Ovary (tissue), 3 donors: ENCODE measurements at regions not wholly inside any gene's neighbourhood (a gene's known extent, or its start where the extent isn't known, plus 50 kb on each side); places are given as distances from the start of the nearest gene placed in this dataset.

Source experiments
- CTCF ChIP-seq, 3 donors: fragments of 450-650 bp in 2 of 3; fragments of 200-600 bp in 1 of 3; IDR thresholded peaks; one replicate each; pipeline versions ENCODE4 v1.5.1 to v1.8.0; 2016 to 2022; ENCODE audit warnings: antibody characterized with exemption in 3 of 3, mild to moderate bottlenecking in 1 of 3
- POLR2A ChIP-seq: fragments of 450-650 bp; IDR thresholded peaks from one replicate; pipeline ENCODE4 v1.6.1; 2017; ENCODE audit warnings: antibody characterized with exemption, mild to moderate bottlenecking, moderate library complexity
- donor health status: DM: no; HTN: no; CAD: no.

- TF ChIP-seq CTCF (IDR thresholded peaks at IDR 0.05) (no peak), POLR2A (no peak)
These were observed 902.5 kb downstream of the ZPLD1 start for GRCh38 chr3:103337179-103337845.
